Fibroblast of lung (primary cell): ENCODE measurements at regions not wholly inside any gene's neighbourhood (a gene's known extent, or its start where the extent isn't known, plus 50 kb on each side); places are given as distances from the start of the nearest gene placed in this dataset.

Experiments
- DNase-seq, 2 donors: peaks; one replicate each; pipeline versions ENCODE4 v3.0.0 to v3.0.0-alpha.2; 2010; ENCODE audit warnings: low read depth in 2 of 2
- H2AFZ ChIP-seq: 2 replicates; pipeline ENCODE4 v1.5.1; 2012; ENCODE audit warnings: low read length, control low read depth, inconsistent platforms
- H3K27ac ChIP-seq: 2 replicates; pipeline ENCODE4 v1.5.1; 2011; ENCODE audit warnings: low read length, control low read depth; ENCODE audit not compliant: insufficient read depth
- H3K27me3 ChIP-seq: 2 replicates; pipeline ENCODE4 v1.5.1; 2011; ENCODE audit warnings: mild to moderate bottlenecking, low read length; ENCODE audit not compliant: control insufficient read depth, insufficient read depth
- H3K36me3 ChIP-seq: 2 replicates; pipeline ENCODE4 v1.5.1; 2011; ENCODE audit warnings: low read length; ENCODE audit not compliant: control insufficient read depth, insufficient read depth
- H3K4me1 ChIP-seq: 2 replicates; pipeline ENCODE4 v1.5.1; 2011; ENCODE audit warnings: low read length; ENCODE audit not compliant: control insufficient read depth, insufficient read depth; ENCODE audit errors: extremely low read depth
- H3K4me2 ChIP-seq: 2 replicates; pipeline ENCODE4 v1.5.1; 2011; ENCODE audit warnings: low read length, control low read depth; ENCODE audit not compliant: insufficient read depth; ENCODE audit errors: extremely low read depth
- H3K4me3 ChIP-seq, 4 experiments: fragments of 200-600 bp in 1 of 4; sonication (generic) in 1 of 4; replicated peaks in 1 of 4; 2 replicates each; pipeline ENCODE4 v1.5.1; 2011 to 2016; ENCODE audit warnings: low read length in 4 of 4, low read depth in 3 of 4, mild to moderate bottlenecking in 3 of 4, control low read depth in 2 of 4, inconsistent platforms in 1 of 4, mixed read lengths in 1 of 4; ENCODE audit not compliant: insufficient read depth in 1 of 4; ENCODE audit errors: control extremely low read depth in 1 of 4
- H3K79me2 ChIP-seq: 2 replicates; pipeline ENCODE4 v1.5.1; 2012; ENCODE audit warnings: mild to moderate bottlenecking, low read length, inconsistent platforms; ENCODE audit not compliant: control insufficient read depth, insufficient read depth
- H3K9ac ChIP-seq: 2 replicates; pipeline ENCODE4 v1.5.1; 2011; ENCODE audit warnings: mild to moderate bottlenecking, low read length, control low read depth; ENCODE audit not compliant: insufficient read depth
- H3K9me3 ChIP-seq: 2 replicates; pipeline ENCODE4 v1.5.1; 2012; ENCODE audit warnings: low read depth, low read length; ENCODE audit not compliant: control insufficient read depth, insufficient read depth
- H4K20me1 ChIP-seq: 2 replicates; pipeline ENCODE4 v1.5.1; 2011; ENCODE audit warnings: low read length; ENCODE audit not compliant: control insufficient read depth, insufficient read depth; ENCODE audit errors: extremely low read depth
- EZH2 ChIP-seq: IDR thresholded peaks from 2 replicates; pipeline ENCODE4 v1.5.1; 2012; ENCODE audit warnings: low read length, control low read depth, mild to moderate bottlenecking; ENCODE audit errors: missing control alignments
- TF ChIP-seq, protein P1 (sequence below), 2 donors: IDR thresholded peaks in 1 of 2; conservative IDR thresholded peaks in 1 of 2; 1 replicate in 1 of 2; 2 replicates in 1 of 2; pipeline ENCODE4 v1.5.1; 2011 to 2012; ENCODE audit warnings: low read length in 2 of 2, control low read depth in 1 of 2, inconsistent platforms in 1 of 2, low read depth in 1 of 2, mild to moderate bottlenecking in 1 of 2

DNA sequence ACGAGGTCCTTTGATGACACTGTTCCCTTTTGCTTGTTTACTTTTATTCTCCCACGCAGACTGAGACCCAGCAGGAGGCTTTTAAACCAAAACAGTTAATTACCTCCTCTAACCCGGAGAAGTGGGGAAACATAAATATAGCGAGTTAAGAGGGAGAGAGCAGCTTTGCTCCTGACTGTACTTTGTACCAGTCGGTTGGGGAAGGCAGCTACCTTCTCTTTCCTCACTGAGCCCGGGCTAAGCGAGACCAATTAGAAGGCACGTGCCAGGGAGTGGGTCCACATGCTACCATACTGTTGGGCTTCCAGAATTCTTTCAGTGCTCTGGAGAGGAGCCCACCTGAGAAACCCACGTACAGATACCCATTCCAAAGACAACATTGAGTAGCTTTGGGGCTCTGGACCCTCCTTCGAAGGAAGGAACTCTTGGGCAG is 124.2 kb downstream of the ZIC5 start:
- no peaks in the 10 kb centered on the region for H3K79me2 ChIP-seq
- no peaks in the 10 kb centered on the region for H3K27me3 ChIP-seq
- no peak overlapping the region for H2AFZ ChIP-seq
- no peak overlapping the region for H3K4me2 ChIP-seq
- no peak overlapping the region for H3K9ac ChIP-seq
- H3K9me3 ChIP-seq = no peaks in the 10 kb centered on the region
- DNase-seq = no peak
- no peaks in the 10 kb centered on the region for H3K36me3 ChIP-seq
- H3K4me1 ChIP-seq = no peaks in the 10 kb centered on the region
- TF ChIP-seq, protein P1, sequence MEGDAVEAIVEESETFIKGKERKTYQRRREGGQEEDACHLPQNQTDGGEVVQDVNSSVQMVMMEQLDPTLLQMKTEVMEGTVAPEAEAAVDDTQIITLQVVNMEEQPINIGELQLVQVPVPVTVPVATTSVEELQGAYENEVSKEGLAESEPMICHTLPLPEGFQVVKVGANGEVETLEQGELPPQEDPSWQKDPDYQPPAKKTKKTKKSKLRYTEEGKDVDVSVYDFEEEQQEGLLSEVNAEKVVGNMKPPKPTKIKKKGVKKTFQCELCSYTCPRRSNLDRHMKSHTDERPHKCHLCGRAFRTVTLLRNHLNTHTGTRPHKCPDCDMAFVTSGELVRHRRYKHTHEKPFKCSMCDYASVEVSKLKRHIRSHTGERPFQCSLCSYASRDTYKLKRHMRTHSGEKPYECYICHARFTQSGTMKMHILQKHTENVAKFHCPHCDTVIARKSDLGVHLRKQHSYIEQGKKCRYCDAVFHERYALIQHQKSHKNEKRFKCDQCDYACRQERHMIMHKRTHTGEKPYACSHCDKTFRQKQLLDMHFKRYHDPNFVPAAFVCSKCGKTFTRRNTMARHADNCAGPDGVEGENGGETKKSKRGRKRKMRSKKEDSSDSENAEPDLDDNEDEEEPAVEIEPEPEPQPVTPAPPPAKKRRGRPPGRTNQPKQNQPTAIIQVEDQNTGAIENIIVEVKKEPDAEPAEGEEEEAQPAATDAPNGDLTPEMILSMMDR (conservative IDR thresholded peaks at IDR 0.05 in 1 of 2, IDR thresholded peaks at IDR 0.05 in 1 of 2; ENCODE audit: low read depth in 1 of 2, low read length in 2 of 2) = no peak
- no peak for TF ChIP-seq EZH2
- no peak overlapping the region for H3K27ac ChIP-seq
- no peaks in the 10 kb centered on the region for H4K20me1 ChIP-seq
- no peak overlapping the region for H3K4me3 ChIP-seq

DNA sequence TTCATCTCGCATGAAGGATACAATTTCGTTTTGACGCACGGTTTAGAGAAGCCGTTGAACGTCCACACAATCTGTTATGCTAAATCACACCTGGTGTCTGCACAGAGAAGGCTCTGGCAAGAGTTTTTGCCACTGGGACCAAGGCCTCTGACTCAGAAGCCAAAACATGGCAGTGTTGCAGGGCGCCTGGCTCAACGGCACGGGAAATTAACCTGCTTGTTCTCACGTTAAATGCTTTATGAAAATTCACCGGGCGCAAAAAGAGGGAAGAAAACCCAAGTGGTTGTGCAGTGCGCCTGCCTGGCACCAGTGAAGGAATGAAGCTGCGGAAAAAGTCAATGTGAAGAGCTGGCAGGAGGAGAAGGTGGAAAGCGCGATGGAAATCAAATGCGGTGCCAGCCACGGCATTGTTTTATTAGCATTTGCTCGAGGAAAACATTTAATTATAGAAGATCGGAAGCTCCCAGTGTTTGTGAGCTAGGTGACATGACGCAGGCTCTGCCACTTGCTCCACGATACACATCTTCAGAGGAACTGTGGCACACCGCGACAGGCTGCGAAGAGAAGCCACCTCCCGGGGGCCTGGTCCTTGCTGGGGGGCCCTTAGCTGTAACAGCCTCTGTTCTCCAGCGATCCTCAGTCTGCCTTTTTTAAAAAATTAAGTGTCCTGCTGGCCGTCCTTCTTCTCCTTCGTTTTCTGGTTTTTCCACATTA is 126.2 kb downstream of the ZIC5 start:
- no peak for DNase-seq
- no peak overlapping the region for H2AFZ ChIP-seq
- H3K9ac ChIP-seq = no peak overlapping the region
- H3K4me2 ChIP-seq = no peak overlapping the region
- no peaks in the 10 kb centered on the region for H3K9me3 ChIP-seq
- TF ChIP-seq, protein P1 (conservative IDR thresholded peaks at IDR 0.05 in 1 of 2, IDR thresholded peaks at IDR 0.05 in 1 of 2; ENCODE audit: low read depth in 1 of 2, low read length in 2 of 2) = no peak
- no peak for TF ChIP-seq EZH2
- H3K36me3 ChIP-seq = no peaks in the 10 kb centered on the region
- no peaks in the 10 kb centered on the region for H3K79me2 ChIP-seq
- H3K4me1 ChIP-seq = no peaks in the 10 kb centered on the region
- no peaks in the 10 kb centered on the region for H3K27me3 ChIP-seq
- no peak overlapping the region for H3K27ac ChIP-seq
- no peak overlapping the region for H3K4me3 ChIP-seq
- no peaks in the 10 kb centered on the region for H4K20me1 ChIP-seq

DNA sequence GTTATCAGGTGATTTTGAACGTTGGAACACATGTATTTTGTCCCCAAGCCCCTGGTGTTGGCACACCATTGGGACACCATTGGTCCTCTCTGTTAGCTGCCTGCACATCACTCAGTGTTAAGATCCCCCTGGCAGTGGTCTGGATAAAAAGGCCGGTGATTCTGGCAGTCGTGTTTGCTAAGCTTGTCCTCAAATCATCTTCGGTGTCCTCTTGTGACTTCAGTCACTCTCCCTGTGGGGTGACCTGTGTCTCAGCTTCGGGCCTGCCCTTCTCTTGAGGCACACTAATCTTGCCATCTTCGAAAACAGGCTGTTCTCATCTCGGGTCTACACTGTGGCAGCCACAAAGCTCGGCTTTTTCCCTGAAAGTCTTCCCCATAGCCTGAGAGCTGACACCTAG is 127.1 kb downstream of the ZIC5 start:
- Histone ChIP-seq H3K9me3 (no peaks in the 10 kb centered on the region), H3K4me2 (no peak overlapping the region), H3K36me3 (no peaks in the 10 kb centered on the region), H2AFZ (no peak overlapping the region), H3K27ac (no peak overlapping the region), H4K20me1 (no peaks in the 10 kb centered on the region), H3K4me3 (no peak overlapping the region), H3K27me3 (no peaks in the 10 kb centered on the region), H3K4me1 (no peaks in the 10 kb centered on the region), H3K79me2 (no peaks in the 10 kb centered on the region), H3K9ac (no peak overlapping the region)
- TF ChIP-seq EZH2 = no peak
- TF ChIP-seq, protein P1 (conservative IDR thresholded peaks at IDR 0.05 in 1 of 2, IDR thresholded peaks at IDR 0.05 in 1 of 2; ENCODE audit: low read depth in 1 of 2, low read length in 2 of 2) = no peak
- no peak for DNase-seq
